Large intestine (tissue), 3 donors: ENCODE measurements at regions not wholly inside any gene's neighbourhood (a gene's known extent, or its start where the extent isn't known, plus 50 kb on each side); places are given as distances from the start of the nearest gene placed in this dataset.

ENCODE experiments used
- DNase-seq, 2 donors: peaks; one replicate each; pipeline versions ENCODE4 v3.0.0 to v3.0.0-alpha.2; 2013
- H3K27ac ChIP-seq: one replicate; pipeline ENCODE4 v1.5.1; 2013; ENCODE audit warnings: low read length
- H3K27me3 ChIP-seq: 2 replicates; pipeline ENCODE4 v1.6.1; 2013; ENCODE audit warnings: low read length; ENCODE audit not compliant: control insufficient read depth, insufficient read depth
- H3K36me3 ChIP-seq: 2 replicates; pipeline ENCODE4 v1.6.1; 2013; ENCODE audit warnings: low read length; ENCODE audit not compliant: control insufficient read depth, insufficient read depth
- H3K4me1 ChIP-seq: one replicate; pipeline ENCODE4 v1.6.1; 2013; ENCODE audit warnings: low read length; ENCODE audit not compliant: control insufficient read depth, insufficient read depth
- H3K4me3 ChIP-seq: one replicate; pipeline ENCODE4 v1.5.1; 2013; ENCODE audit warnings: low read length
- H3K9me3 ChIP-seq: one replicate; pipeline ENCODE4 v1.6.1; 2013; ENCODE audit warnings: mild to moderate bottlenecking, low read depth, low read length, moderate library complexity; ENCODE audit not compliant: control insufficient read depth
- WGBS: methylation state at CpG from one replicate; pipeline ENCODE4 v1.1.5; 2013; ENCODE audit warnings: low lambda C conversion rate; ENCODE audit not compliant: insufficient coverage; 5-methylcytosine and 5-hydroxymethylcytosine counted together

- H3K4me3 ChIP-seq, result no peak overlapping the region
- 83% methylated on average over 2 of the region's 11 CpGs for WGBS
Measured at GRCh38 chr2:4246364-4247131, 543.2 kb downstream of the DCDC2C start.

GRCh38 chr2:4247791-4248190 lies 544.4 kb downstream of the DCDC2C start:
- Histone ChIP-seq H3K4me1 (no peaks in the 10 kb centered on the region), H3K9me3 (peaks cover 7% of the 10 kb centered on the region), H3K36me3 (no peaks in the 10 kb centered on the region), H3K27ac (no peak overlapping the region), H3K27me3 (no peaks in the 10 kb centered on the region), H3K4me3 (no peak overlapping the region)
- no CpG with 5 or more reads among the region's 3 CpGs for WGBS
- DNase-seq, result no peak

More at GRCh38 chr2:4246364-4247131, 543.2 kb downstream of the DCDC2C start:
- H3K9me3 ChIP-seq, result peaks cover 7% of the 10 kb centered on the region
- H3K27me3 ChIP-seq, result no peaks in the 10 kb centered on the region
- H3K4me1 ChIP-seq, result no peaks in the 10 kb centered on the region
- H3K27ac ChIP-seq, result no peak overlapping the region
- H3K36me3 ChIP-seq, result no peaks in the 10 kb centered on the region
- DNase-seq, result no peak

- Histone ChIP-seq H3K9me3 (no peaks in the 10 kb centered on the region), H3K4me3 (no peak overlapping the region), H3K27ac (no peak overlapping the region), H3K27me3 (no peaks in the 10 kb centered on the region), H3K4me1 (no peaks in the 10 kb centered on the region), H3K36me3 (no peaks in the 10 kb centered on the region)
- no peak for DNase-seq
- no CpG with 5 or more reads among the region's 4 CpGs for WGBS
Measured at GRCh38 chr2:4255491-4255890, 552.1 kb downstream of the DCDC2C start.

- no CpG with 5 or more reads among the region's 4 CpGs for WGBS
- Histone ChIP-seq H3K27me3 (no peaks in the 10 kb centered on the region), H3K4me1 (no peaks in the 10 kb centered on the region), H3K27ac (no peak overlapping the region), H3K9me3 (no peaks in the 10 kb centered on the region), H3K36me3 (no peaks in the 10 kb centered on the region), H3K4me3 (no peak overlapping the region)
- DNase-seq, result no peak
Measured at GRCh38 chr2:4256351-4256750, 553.0 kb downstream of the DCDC2C start.

GRCh38 chr2:4258563-4258962 lies 555.2 kb downstream of the DCDC2C start:
- DNase-seq, result no peak
- no peaks in the 10 kb centered on the region for H3K36me3 ChIP-seq
- H3K27ac ChIP-seq, result no peak overlapping the region
- no CpG with 5 or more reads among the region's 1 CpG for WGBS
- H3K9me3 ChIP-seq, result no peaks in the 10 kb centered on the region
- no peaks in the 10 kb centered on the region for H3K27me3 ChIP-seq
- H3K4me3 ChIP-seq, result no peak overlapping the region
- no peaks in the 10 kb centered on the region for H3K4me1 ChIP-seq

- DNase-seq, result no peak
- Histone ChIP-seq H3K4me1 (no peaks in the 10 kb centered on the region), H3K27me3 (no peaks in the 10 kb centered on the region), H3K36me3 (no peaks in the 10 kb centered on the region), H3K27ac (no peak overlapping the region), H3K4me3 (no peak overlapping the region), H3K9me3 (no peaks in the 10 kb centered on the region)
- no CpG with 5 or more reads among the region's 4 CpGs for WGBS
Measured at GRCh38 chr2:4265936-4266335, 562.6 kb downstream of the DCDC2C start.

GRCh38 chr2:4269885-4270284 lies 566.5 kb downstream of the DCDC2C start:
- H3K4me1 ChIP-seq, result no peaks in the 10 kb centered on the region
- no peak overlapping the region for H3K4me3 ChIP-seq
- DNase-seq, result no peak
- WGBS, result no CpG with 5 or more reads among the region's 2 CpGs
- H3K9me3 ChIP-seq, result no peaks in the 10 kb centered on the region
- H3K27me3 ChIP-seq, result no peaks in the 10 kb centered on the region
- H3K36me3 ChIP-seq, result no peaks in the 10 kb centered on the region
- H3K27ac ChIP-seq, result no peak overlapping the region

- no peak for DNase-seq
- Histone ChIP-seq H3K9me3 (no peaks in the 10 kb centered on the region), H3K4me3 (no peak overlapping the region), H3K27ac (no peak overlapping the region), H3K27me3 (no peaks in the 10 kb centered on the region), H3K36me3 (no peaks in the 10 kb centered on the region), H3K4me1 (no peaks in the 10 kb centered on the region)
- WGBS, result no CpG with 5 or more reads among the region's 13 CpGs
Measured at GRCh38 chr2:4272261-4272858, 569.0 kb downstream of the DCDC2C start.

- Histone ChIP-seq H3K27ac (no peak overlapping the region), H3K36me3 (no peaks in the 10 kb centered on the region), H3K4me3 (no peak overlapping the region), H3K27me3 (no peaks in the 10 kb centered on the region), H3K9me3 (no peaks in the 10 kb centered on the region), H3K4me1 (no peaks in the 10 kb centered on the region)
- WGBS, result 100% methylated on average over 1 of the region's 7 CpGs
- no peak for DNase-seq
Measured at GRCh38 chr2:4278392-4278791, 575.0 kb downstream of the DCDC2C start.

GRCh38 chr2:4279431-4279830 lies 576.1 kb downstream of the DCDC2C start:
- Histone ChIP-seq H3K27me3 (no peaks in the 10 kb centered on the region), H3K9me3 (no peaks in the 10 kb centered on the region), H3K36me3 (no peaks in the 10 kb centered on the region), H3K27ac (no peak overlapping the region), H3K4me3 (no peak overlapping the region), H3K4me1 (no peaks in the 10 kb centered on the region)
- DNase-seq, result no peak
- WGBS, result 86% methylated on average over 3 of the region's 5 CpGs

- Histone ChIP-seq H3K4me1 (no peaks in the 10 kb centered on the region), H3K9me3 (no peaks in the 10 kb centered on the region), H3K36me3 (no peaks in the 10 kb centered on the region), H3K27me3 (no peaks in the 10 kb centered on the region), H3K4me3 (no peak overlapping the region), H3K27ac (no peak overlapping the region)
- 100% methylated on average over 2 of the region's 4 CpGs for WGBS
- DNase-seq, result no peak
Measured at GRCh38 chr2:4291430-4291829, 588.1 kb downstream of the DCDC2C start.
